Stimulated activated CD4-positive, alpha-beta T cell treated with anti-CD3 and anti-CD28 coated beads, Interleukin-4, amount 100 ng/mL, for 1 hour (primary cell): ENCODE measurements at regions not wholly inside any gene's neighbourhood (a gene's known extent, or its start where the extent isn't known, plus 50 kb on each side); places are given as distances from the start of the nearest gene placed in this dataset.

Experiments
- DNase-seq: peaks from one replicate; pipeline ENCODE4 v3.0.0-alpha.2; 2020

DNA sequence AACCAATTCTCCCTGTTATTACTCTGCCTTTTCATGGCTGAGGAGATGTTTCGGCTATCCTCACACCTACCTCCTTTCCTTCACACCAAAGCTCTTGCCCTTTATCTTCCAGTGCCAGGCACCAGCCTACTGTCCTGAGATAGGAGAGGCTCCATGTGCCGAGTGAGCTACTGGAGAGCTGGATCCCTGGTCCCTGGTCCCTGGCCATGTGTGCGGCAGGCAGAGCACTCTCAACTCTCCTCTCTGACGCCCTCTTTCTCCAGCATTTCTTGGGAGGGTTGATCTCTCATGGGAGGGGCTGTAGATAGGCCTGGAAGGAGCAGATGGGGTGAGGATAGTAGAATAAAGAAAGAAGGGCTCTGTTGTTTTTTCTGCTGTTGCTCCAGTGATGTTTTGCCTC is 277.1 kb upstream of the UMPS start:
- no peak for DNase-seq

DNA sequence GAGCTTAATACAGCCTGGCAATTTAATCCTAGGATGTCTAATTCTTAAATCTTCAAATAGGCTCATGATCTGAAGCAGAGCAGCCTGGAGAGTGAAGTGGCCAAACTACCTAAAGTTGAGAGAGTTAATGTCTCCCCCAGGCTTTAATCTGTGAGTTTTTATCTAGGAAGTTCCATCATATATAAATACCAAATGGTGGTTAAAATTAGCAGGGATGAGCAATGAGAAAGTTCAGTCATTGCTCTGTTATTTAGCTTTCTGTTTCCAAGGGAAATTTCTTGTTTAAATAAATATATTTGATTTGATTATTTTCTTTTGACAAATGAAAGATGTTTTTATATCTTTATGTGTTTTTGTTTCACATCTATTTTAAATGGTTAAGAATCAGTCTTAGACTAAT is 274.4 kb upstream of the UMPS start:
- no peak for DNase-seq

DNA sequence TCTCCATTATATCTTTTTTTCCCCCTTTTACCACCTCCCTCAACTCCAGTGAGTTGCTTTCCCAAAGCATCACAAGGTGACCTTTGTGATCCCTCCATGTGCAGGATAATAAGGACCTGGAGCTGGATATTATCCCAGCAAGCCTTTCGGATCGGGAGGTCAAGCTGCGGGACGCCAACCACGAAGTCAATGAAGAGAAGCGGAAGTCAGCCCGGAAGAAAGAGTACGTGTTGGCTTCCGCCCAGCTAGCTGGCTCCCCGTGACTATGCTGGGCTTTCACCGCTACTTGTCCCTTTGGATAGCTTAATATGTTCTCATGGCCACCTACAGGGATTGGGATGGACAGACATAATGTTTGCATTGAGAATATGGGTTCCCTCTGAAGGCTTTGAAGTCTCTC is 273.7 kb upstream of the UMPS start:
- DNase-seq: no peak

DNA sequence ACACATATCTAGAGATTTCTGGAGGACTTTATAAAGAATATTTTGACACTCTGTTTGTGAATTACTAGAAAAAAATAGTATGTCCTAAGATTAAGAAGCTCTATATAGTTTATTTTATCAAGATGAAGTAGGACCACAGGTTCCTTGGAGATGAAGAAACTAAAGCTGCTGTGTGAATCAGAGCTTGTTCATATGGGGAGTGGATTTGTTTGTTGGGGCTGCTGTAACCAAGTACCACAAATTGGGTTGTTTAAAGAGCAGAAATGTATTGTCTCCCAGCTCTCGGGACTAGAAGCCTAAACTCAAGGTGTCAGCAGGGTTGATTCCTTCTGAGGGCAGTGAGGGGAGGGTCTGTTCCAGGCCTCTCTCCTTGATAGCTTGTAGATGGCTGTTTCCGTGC is 270.6 kb upstream of the UMPS start:
- no peak for DNase-seq

DNA sequence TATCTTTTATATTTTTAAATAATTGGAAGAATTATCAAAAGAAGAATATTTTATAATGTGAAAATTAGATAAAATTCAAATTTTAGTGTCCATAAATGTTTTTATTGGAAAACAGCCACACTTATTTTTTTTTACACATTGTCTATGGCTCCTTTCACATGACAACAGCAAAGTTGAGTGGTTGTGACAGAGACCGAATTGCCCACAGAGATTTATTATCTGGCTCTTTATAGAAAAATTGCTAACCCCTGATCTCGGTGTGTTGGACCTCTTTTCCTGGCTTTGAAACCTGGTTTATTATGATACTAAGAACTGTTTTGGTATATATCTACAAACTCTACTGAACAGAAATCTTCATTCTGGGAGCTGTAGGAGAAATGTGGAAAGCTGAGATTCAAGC is 269.1 kb upstream of the UMPS start:
- DNase-seq: no peak

DNA sequence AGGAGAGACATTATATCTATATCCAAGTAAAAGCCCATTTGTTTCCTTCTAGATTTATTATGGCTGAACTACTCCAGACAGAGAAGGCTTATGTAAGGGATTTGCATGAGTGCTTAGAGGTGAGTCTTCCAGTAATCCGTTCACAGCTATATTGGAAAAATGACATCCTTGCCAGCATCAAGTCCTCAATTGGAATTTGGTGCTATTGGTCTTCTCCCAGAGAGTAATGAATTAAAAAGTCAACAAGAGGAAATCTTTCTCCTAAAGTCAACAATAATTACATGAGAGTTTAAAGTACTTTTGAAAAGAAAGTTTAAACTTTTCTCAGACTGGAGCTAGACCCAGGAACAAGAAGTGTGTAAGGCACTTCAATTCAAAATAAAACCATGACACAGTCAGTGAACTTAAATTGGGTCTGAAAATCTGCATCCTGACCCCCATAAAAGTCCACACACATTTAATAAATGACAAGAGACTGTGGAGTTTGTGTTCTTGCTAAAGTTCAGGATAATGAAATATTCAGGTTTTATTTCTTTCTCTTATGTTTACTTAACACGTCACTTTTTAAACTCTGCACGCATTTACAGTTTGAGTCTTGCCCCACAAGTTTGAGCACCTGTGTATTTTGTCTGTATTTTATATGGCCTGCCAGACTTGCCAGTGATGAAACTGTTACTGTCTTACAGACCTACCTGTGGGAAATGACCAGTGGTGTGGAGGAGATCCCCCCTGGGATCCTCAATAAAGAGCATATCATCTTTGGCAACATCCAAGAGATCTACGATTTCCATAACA is 268.2 kb upstream of the UMPS start:
- no peak for DNase-seq

DNA sequence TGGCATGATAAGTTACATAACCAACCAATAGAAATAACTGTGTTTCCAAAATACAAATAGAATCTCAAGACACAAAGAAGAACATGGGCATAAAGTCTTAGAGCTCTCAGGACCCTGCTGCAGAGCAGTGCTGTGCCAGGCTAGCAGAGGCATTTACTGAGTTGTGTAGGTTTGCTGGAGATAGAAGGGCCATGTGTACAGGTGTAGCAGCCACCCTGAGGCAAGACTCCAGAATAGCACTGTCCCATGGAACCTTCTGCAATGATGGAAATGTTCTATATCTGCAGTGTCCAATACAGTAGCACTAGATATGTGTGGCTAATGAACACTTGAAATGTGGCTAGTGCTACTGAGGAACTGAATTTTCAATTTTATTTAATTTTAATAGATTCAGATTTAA is 267.0 kb upstream of the UMPS start:
- no peak for DNase-seq

DNA sequence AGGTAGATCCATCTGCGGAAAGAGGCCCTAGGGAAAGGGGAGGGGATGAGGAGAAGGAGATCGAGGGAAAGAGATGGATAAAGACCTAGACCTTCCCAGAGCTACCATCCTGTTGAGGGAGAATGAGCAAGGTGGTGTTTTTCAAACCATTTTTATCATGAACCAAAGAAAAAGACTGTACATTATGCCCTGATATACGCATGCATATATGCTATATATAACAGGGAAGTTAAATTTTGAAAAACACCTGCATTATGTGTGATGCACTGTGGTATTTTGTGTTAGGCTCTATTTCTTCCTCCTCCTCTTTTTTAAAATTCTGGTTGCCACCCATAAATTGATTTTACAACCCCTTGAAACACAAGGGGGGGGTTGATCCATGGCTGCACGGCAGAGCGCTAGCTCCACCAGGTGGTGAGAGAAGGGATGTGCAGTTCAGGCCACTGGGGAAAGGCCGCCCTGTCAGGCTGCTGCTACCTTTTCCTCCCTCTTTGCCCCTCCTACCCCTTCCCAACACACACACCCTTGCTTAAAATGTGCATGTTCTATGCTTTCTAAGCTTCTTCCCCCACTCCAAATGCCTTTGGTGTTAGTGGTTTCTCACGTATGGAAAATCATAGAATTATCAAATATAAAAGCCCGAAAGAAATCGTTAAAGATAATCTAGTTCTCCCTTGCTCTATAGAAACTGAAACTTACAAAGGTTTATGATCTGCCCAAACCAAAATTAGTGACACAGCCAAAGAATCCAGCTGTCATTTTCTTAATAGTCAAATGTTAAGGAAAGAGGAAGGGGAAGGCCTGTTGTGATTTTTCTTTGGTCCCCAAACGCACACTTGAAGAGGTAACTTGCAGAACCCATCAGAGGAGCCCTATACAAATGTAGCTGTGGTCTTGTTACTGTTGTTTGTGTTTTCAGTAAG is 262.0 kb upstream of the UMPS start:
- peak; percentile 4 for DNase-seq

DNA sequence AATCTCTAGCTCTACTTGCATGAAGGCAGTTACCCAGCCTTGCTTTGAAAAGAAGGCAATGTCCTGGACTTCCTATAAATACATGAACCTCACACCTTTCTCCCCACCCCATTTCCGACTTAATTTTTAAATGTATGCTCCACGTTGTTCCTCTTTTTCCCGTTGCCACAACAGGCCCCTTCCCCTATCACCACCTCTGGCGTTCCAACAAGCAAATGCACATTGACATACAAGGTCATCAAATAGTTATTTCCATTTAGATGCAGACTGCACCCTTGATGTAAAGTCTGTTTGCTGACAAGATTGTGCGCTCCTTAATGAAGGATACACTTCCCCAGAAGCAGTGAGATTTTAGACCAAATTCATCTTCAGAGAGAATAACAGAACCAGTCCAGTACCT is 260.7 kb upstream of the UMPS start:
- no peak for DNase-seq

DNA sequence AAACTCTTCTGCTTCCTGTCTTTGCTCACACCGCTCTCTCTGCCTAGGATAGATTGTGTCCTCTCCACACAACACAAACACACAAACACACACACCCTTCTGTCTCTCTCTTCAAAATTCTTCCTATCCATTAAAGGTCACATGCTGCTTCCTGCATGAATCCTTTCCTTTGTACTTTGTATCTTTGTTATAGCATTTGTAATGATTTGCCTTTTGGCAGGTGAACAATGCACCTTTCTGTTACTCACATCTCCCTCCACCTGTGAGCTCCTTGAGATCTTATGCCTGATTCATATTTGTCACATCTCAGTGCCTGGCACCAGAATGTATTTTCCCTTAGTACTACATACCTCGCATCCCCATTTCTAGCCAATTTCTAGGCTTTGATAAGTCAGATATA is 251.4 kb upstream of the UMPS start:
- DNase-seq: no peak

DNA sequence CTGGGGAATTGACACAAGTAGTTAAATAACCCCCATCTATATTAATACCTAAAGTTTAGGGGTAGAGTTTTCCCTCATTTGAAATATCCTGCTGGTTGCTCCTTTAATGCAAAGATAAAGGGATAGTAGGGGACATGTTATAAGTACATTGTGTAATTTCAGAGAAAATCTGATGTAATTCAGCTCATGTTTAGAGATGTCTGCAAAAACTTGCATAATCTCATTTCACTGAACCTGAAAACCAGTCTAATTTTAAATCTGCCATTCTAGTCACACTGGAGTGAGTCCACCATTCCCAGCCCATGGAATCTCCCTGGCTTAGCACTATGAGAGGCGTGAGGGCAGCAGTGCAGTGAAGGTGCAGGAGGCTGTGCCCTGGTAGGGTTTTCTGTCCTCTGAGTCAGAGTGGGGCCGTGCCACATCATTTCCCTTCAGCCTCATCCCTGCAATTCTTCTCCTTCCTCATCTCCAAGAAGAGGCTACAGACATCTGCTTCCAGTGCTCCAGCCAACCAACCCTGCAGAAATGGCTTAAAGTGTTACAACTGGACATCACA is 246.3 kb upstream of the UMPS start:
- no peak for DNase-seq

DNA sequence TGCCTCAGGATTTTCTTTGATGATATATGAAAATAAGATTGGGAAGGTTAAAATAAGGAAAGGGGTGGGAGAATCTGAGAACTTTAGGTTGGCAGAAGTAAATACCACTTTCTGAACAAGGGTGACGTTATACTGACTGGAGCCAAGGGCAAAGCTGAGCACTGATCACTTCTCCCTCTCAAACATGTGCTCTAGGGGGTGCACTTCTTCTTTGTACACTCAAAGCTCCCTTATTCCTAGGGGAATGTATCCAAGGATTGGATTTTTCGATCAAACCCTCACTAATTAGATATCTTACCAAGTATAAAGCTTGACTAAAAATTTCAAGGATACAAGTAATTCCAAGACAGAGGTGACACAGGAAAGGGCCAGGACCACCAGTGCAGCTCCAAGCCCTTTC is 243.9 kb upstream of the UMPS start:
- no peak for DNase-seq

DNA sequence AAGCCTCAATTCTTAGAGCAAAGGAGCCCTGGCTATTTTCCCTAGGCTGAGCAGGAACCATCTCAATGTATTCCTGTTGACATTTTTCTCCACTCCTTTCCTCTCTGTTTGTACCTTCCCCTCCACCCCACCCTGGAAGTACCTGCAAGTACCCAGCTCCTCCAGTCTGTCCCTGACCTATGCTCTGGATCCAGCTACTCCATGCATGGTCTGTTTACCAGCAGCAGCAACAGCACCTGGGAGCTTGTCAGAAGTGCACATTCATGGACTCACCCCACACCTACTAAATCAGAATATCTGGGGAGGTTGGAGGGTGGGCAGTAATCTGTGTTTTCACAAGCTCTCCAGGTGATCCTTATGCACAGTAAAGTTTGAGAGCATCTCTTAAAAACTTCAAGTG is 240.7 kb upstream of the UMPS start:
- no peak for DNase-seq

DNA sequence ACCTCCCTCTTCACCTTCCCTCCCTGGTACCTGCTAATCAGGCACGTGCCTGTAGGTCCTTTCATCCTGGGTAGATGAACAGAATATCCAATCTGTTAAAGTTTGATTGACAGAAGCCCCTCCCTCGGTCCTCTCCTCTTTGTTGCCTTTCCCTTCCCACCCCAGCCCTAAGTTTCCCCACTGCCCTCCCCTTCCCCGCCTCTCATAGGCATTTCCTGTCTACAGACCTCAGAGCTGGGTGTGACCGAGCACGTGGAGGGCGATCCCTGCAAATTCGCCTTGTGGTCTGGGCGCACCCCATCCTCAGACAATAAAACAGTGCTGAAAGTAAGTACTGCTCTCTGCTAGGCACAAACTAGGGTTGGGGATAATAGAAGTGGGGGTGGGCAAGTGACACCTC is 239.2 kb upstream of the UMPS start:
- no peak for DNase-seq

DNA sequence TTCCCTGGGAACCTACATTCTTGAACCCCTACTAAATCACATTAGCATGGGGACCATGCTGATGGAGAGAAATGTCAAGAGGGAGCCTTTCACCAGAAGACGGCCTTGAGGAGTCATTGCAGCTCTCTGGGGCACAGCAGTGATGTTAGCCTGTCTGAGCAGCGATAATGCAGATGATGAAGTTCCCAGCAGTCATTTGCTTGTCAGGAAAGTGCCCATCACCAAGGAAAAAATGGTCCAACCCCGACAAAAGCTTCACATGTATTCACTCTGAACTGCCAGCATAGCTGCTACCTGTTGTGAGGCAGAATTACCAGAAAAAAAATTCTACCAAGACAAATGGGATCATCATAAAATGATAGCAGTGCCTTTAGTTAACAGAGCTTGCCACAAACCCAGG is 238.4 kb upstream of the UMPS start:
- DNase-seq: no peak

DNA sequence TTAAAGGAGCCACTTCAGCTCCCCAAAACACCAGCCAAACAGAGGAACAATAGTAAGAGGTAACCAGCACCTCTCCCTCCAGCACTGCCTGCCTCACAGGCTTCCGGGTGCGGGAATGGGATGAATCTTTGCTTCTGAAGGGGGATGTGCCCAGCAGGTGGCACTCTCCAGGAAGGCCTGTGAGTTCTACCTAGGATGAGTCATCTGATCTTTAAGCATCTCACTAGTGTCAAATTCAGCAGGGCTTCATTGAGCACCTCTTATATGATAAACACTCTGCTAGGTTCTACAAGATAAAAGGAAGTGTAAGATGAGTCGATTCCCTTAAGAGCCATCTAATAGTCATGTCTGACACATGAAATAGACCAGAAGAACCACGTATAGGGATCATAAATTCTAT is 237.4 kb upstream of the UMPS start:
- DNase-seq: no peak

DNA sequence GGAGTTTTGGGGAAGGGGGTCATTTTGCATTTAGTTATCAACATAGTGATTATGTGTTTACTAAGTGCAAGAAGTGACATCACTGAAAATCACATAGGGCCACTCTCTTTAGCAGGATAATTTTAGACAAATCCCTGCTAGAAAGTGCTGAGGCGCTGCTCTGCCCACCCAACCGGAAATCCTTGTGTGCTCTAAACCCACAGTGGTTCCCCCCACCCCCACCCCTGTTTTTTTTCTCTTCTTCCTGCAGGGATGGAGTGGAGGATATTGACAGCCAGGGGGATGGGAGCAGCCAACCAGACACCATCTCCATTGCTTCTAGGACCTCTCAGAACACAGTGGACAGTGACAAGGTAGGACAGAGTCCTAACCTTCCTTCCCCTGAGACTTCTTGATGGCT is 234.2 kb upstream of the UMPS start:
- no peak for DNase-seq

DNA sequence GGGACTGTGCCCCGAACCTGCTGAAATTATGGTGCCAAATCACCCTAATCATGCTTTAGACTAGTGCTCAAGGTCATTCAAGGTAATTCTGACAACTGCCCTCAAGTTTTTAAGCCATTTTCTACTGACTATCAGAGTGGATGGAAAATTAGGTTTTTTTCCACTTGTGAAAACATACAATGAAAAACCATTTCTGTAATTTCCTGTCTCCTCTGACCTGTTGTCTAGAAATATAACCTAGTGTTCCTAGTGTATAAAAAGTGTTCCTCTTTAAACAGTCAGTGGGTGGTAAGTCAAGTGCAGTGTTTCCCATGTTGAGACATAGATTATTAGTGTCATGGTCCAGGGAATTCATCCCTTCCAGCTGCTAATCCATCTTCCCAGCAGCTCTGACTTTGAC is 232.8 kb upstream of the UMPS start:
- DNase-seq: no peak

DNA sequence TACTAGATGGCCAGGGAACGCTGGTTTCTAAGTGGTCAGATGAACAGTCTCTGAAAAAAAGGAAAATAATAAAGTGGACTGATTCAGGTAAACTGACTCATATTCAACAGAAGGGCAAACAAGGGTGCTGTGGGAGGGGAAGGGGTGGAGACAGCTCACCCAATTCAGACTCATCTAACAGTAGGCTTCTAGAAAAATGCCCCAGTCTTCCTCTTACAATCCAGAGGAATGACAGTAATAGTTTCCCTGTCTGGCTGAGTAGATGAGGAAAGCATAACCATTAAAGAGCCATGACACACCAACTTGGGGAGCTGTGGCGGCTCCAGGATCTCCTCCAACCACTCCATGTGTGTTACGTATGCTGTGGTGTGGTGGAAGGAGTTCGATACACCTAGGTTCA is 231.4 kb upstream of the UMPS start:
- no peak for DNase-seq

DNA sequence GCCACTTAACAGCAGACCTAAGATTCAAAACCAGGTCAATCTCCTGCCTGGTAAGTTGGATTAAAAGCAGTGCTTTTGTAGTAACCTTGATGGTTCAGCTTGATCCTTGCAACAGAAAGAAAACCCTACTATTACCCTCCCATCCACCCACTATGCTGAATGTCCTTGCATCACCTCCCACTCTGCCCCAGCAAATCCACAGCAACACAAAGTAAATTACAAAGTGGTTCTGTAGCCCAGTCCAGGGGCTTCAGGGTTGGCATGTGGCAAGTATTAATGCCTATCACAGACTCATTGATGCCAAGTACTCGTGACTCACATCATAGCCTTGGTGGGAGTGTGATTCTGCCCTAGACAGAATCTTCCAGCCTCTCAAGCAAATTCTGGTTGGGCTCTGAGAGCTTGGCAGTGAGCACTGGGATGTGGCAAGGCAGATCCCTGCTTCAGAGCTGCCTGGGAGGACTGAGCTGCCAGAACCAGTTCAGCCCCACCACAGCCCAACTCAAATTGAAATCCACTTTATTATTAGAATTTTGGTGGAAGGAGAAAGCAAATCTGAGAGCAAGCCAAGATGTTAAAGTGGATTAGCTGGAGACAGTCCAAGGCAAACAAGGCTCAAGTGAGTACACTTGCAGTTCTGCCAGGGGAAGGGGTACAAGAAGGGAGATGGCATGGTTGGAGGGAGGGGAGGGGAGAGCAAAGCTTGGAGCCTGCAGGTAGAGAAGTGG is 225.8 kb upstream of the UMPS start:
- no peak for DNase-seq

DNA sequence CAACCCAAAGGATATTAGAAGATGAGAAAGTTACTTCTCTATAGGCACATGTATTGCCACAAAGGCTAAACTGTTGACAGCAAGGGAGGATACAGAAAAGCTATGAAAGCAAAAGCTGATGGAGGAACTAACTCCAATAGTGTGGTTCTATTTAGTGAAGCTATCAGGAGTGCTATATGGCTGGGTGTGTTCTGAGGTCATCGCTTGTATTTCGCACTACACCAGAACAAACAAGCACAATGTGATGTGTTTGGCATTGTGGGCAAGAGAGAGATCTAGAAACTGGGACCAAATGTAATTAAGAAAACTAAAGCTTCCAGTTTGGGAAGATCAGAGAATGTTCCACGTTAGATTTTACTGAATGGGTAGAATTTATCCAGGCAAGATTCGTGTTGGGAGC is 220.4 kb upstream of the UMPS start:
- DNase-seq: no peak

DNA sequence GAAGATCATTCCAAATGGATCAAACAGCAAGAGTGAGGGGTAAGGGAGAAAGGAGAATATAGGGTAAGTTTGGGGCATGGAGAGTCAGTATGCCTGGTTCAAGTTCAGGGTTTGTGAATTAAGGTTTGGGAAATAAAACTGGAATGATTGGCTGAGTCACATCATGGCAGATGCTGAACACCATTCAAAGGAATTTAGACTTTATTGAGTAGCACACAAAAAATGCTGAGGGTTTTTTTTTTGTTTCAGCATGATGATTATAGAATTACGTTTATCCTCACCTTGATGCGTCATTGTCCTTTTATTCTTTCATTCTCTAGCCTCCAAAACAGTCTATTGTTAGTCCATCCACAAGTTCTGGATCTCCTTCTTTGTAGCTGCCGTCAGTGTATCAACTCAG is 220.0 kb upstream of the UMPS start:
- no peak for DNase-seq

DNA sequence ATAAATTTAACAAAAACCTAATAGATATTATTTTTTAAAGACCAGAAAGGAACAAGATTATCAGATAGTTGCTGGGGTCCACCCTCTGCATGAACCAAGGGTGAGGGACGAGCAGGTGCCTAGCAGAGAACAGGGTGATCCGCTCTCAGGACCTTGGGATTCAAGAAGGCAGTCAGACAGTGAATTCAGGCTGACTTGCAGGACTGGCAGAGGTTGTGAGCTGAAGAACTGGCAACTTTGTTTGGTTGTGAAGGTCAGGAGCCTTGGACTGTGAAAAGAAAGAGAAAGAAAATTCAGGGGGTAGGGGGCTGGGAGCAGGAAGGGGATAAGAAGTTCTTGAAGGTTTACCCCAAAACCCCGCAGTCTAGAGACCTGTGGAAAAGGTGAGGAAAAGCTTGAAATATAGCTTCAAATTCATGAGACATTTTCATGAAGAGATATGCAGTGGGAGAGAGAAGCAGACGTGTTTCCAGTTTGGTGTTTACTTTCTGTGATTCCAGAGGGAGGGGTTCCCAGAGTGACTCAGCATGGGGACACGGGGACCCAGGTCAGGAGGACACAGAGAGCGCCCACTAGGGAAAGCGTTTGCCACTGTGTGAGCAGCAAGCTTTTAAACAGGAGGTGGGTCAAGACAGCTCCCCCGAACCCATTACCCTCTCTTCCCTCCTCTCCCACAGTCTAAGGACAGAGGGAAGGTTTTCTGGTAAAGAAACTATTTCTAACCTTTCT is 217.2 kb upstream of the UMPS start:
- no peak for DNase-seq
